ENCODE measurements at regions not wholly inside any gene's neighbourhood (a gene's known extent, or its start where the extent isn't known, plus 50 kb on each side); places are given as distances from the start of the nearest gene placed in this dataset.

- no peak for DNase-seq (ENCODE audit: low spot score)
- no peak overlapping the region for H3K27ac Mint-ChIP-seq (ENCODE audit: unreplicated experiment)
- no peaks in the 10 kb centered on the region for H3K4me1 Mint-ChIP-seq (ENCODE audit: unreplicated experiment)
- TF ChIP-seq CTCF (IDR thresholded peaks at IDR 0.05; ENCODE audit: unreplicated experiment), result no peak
- no peaks in the 10 kb centered on the region for H3K36me3 Mint-ChIP-seq (ENCODE audit: low read depth, unreplicated experiment)
- no peaks in the 10 kb centered on the region for H3K27me3 Mint-ChIP-seq (ENCODE audit: unreplicated experiment)
- H3K4me3 Mint-ChIP-seq (ENCODE audit: unreplicated experiment), result no peak overlapping the region
- no peaks in the 10 kb centered on the region for H3K9me3 Mint-ChIP-seq (ENCODE audit: unreplicated experiment)
These were observed 463.1 kb upstream of the FAT3 start for GRCh38 chr11:91761406-91762025.

GRCh38 chr11:91756829-91757480 lies 467.7 kb upstream of the FAT3 start:
- Mint-ChIP-seq H3K27ac (ENCODE audit: unreplicated experiment) (no peak overlapping the region), H3K9me3 (ENCODE audit: unreplicated experiment) (no peaks in the 10 kb centered on the region)

DNA sequence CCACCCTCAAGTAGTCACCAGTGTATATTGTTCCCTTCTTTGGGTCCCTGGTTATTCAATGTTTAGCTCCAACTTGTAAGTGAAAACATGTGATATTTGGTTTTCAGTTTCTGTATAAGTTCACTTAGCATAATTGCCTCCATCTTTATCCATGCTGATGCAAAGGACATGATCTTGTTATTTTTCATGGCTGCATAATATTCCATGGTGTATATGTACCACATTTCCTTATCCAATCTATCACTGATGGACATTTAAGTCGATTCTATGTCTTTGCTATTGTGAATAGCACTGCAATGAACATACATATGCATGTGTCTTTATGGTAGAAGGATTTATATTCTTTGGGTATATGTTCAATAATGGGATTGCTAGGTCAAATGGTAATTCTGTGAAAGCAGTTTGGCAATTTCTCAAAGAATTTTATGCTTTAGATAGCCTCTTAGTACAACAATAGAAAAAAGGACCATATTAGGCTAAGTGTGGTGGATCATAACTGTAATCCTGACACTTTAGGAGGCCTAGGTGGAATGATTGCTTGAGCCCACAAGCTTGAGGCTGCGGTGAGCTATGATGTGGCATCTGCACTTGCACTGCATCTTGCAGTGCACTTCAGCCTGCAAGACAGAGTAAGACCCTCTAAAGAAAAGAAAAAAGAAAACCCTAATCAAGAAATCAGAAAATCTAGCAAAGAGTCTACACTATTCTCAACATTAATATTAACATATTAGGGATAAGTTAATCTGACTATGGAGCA lies 468.5 kb upstream of the FAT3 start:
- Mint-ChIP-seq H3K27ac (ENCODE audit: unreplicated experiment) (no peak overlapping the region), H3K4me1 (ENCODE audit: unreplicated experiment) (no peaks in the 10 kb centered on the region), H3K9me3 (ENCODE audit: unreplicated experiment) (no peaks in the 10 kb centered on the region), H3K27me3 (ENCODE audit: unreplicated experiment) (no peaks in the 10 kb centered on the region), H3K4me3 (ENCODE audit: unreplicated experiment) (no peak overlapping the region), H3K36me3 (ENCODE audit: low read depth, unreplicated experiment) (no peaks in the 10 kb centered on the region)
- no peak for TF ChIP-seq CTCF (IDR thresholded peaks at IDR 0.05; ENCODE audit: unreplicated experiment)
- DNase-seq (ENCODE audit: low spot score), result no peak

More at GRCh38 chr11:91756829-91757480, 467.7 kb upstream of the FAT3 start:
- no peak for DNase-seq (ENCODE audit: low spot score)
- Mint-ChIP-seq H3K36me3 (ENCODE audit: low read depth, unreplicated experiment) (no peaks in the 10 kb centered on the region), H3K27me3 (ENCODE audit: unreplicated experiment) (no peaks in the 10 kb centered on the region), H3K4me3 (ENCODE audit: unreplicated experiment) (no peak overlapping the region), H3K4me1 (ENCODE audit: unreplicated experiment) (no peaks in the 10 kb centered on the region)
- TF ChIP-seq CTCF (IDR thresholded peaks at IDR 0.05; ENCODE audit: unreplicated experiment), result no peak

DNA sequence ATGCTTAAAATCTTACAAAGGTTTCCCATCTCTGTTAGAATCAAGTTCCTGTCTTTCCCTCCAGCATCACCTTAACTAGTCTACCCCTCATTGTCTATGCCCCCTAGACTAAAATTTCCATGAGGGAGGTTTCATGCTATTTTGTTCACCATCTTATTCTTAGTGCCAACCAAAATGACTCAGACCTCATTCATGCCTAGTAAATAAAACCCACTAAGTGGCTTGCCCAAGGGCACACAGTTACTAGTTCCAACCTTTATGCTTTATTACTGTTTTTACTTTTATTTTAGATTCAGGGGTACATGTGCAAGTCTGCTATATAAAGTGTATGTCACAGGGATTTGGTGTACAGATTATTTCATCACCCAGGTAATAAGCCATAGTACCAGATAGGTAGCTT lies 469.1 kb upstream of the FAT3 start:
- Mint-ChIP-seq H3K27ac (ENCODE audit: unreplicated experiment) (no peak overlapping the region), H3K36me3 (ENCODE audit: low read depth, unreplicated experiment) (no peaks in the 10 kb centered on the region), H3K9me3 (ENCODE audit: unreplicated experiment) (no peaks in the 10 kb centered on the region), H3K27me3 (ENCODE audit: unreplicated experiment) (no peaks in the 10 kb centered on the region), H3K4me1 (ENCODE audit: unreplicated experiment) (no peaks in the 10 kb centered on the region), H3K4me3 (ENCODE audit: unreplicated experiment) (no peak overlapping the region)
- TF ChIP-seq CTCF (IDR thresholded peaks at IDR 0.05; ENCODE audit: unreplicated experiment), result no peak
- DNase-seq (ENCODE audit: low spot score), result no peak

DNA sequence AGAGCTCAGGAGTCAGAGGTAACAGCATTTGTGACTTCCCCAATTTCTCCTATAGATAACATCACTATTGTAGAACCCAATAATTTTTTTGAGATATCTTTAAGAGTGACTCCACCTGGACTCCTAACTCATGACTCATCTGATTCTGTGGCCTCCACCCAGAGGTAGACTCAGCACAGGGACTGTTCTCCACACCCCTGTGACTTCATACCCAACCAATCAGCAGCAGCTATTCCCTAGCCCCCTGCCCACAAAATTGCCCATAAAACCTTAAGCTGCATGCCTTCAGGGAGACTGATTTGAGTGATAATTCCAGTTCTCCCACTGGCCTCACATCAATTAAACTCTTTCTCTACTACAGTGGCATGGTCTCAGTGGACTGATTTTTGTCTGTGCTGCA lies 475.4 kb upstream of the FAT3 start:
- no peaks in the 10 kb centered on the region for H3K4me1 Mint-ChIP-seq (ENCODE audit: unreplicated experiment)
- no peaks in the 10 kb centered on the region for H3K27me3 Mint-ChIP-seq (ENCODE audit: unreplicated experiment)
- H3K36me3 Mint-ChIP-seq (ENCODE audit: low read depth, unreplicated experiment), result no peaks in the 10 kb centered on the region
- no peak for TF ChIP-seq CTCF (IDR thresholded peaks at IDR 0.05; ENCODE audit: unreplicated experiment)
- H3K4me3 Mint-ChIP-seq (ENCODE audit: unreplicated experiment), result no peak overlapping the region
- DNase-seq (ENCODE audit: low spot score), result no peak
- no peak overlapping the region for H3K27ac Mint-ChIP-seq (ENCODE audit: unreplicated experiment)
- H3K9me3 Mint-ChIP-seq (ENCODE audit: unreplicated experiment), result no peaks in the 10 kb centered on the region
